Activated CD4-positive, alpha-beta memory T cell treated with anti-CD3 and anti-CD28 coated beads, Interleukin-2, amount 10 ng/mL, durations not matched to agents 7 days and 5 days (primary cell): ENCODE measurements at regions not wholly inside any gene's neighbourhood (a gene's known extent, or its start where the extent isn't known, plus 50 kb on each side); places are given as distances from the start of the nearest gene placed in this dataset.

ENCODE experiments used
- CTCF ChIA-PET: fragments of 350-600 bp; sonication (Branson Sonifier 250); formaldehyde crosslinking; loops from one replicate; lab custom pipeline; 2021; ENCODE audit warnings: antibody characterized with exemption, inconsistent platforms; lab: Charles Lee
- POLR2A ChIA-PET: fragments of 350-600 bp; sonication (Branson Sonifier 250); formaldehyde crosslinking; loops from one replicate; lab custom pipeline; 2021; ENCODE audit warnings: antibody characterized with exemption; lab: Charles Lee
- DNase-seq: peaks from one replicate; pipeline ENCODE4 v3.0.0-alpha.2; 2020
- H3K27ac Mint-ChIP-seq: one replicate; pipeline ENCODE4 v1.8.0; 2021; ENCODE audit warnings: mild to moderate bottlenecking, mixed read lengths
- H3K27me3 Mint-ChIP-seq: one replicate; pipeline ENCODE4 v1.8.0; 2021; ENCODE audit warnings: mixed read lengths
- H3K36me3 Mint-ChIP-seq: one replicate; pipeline ENCODE4 v1.8.0; 2021; ENCODE audit warnings: low read depth, mixed read lengths
- H3K4me1 Mint-ChIP-seq: one replicate; pipeline ENCODE4 v1.8.0; 2021; ENCODE audit warnings: mixed read lengths
- H3K4me3 Mint-ChIP-seq: one replicate; pipeline ENCODE4 v1.8.0; 2021; ENCODE audit warnings: mild to moderate bottlenecking, mixed read lengths
- H3K9me3 Mint-ChIP-seq: one replicate; pipeline ENCODE4 v1.8.0; 2021; ENCODE audit warnings: mixed read lengths

DNA sequence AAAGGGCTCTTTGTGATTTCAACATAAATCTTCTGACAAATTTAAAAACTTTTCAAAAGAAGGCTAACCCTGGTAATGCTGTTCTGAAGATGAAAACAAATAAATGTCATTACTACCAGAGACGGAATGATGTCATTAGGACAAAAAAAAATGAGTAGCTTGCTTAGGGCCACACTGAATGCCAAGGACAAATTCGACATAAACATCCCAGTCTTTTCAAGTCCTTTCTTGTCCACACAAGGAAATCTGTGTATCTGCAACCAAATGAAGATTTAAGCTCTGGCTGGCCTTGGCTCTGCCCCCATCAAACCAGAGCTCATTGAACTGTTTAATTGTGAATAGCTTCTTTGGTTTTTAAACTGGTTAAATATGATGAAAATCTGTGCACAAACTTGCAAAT is 592.7 kb downstream of the TLE1 start:
- POLR2A ChIA-PET, result no interaction called here

DNA sequence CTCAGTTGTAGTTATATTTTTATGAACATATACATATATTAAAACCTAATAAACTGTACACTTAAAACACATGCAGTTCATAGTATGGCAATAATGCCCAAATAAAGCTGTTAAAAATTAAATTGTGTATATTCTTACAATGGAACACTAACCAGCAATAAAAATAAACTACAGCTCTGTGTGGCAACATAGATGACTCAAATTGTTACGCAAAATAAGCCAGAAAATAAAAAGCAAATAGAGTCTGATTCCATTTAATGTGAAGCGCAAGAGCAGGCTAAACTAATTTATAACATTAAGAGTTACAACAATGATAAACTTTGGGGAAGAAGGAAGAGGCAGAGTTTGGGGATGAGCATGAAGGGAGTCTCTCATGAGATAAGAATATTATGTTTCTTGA is 597.3 kb downstream of the TLE1 start:
- DNase-seq, result no peak
- ChIA-PET POLR2A (no interaction called here), CTCF (no interaction called here)
- Mint-ChIP-seq H3K27me3 (no peaks in the 10 kb centered on the region), H3K9me3 (no peaks in the 10 kb centered on the region), H3K4me1 (no peaks in the 10 kb centered on the region), H3K4me3 (no peak overlapping the region), H3K36me3 (no peaks in the 10 kb centered on the region), H3K27ac (no peak overlapping the region)

More for the DNA sequence above, 592.7 kb downstream of the TLE1 start:
- H3K27ac Mint-ChIP-seq, result no peak overlapping the region
- H3K9me3 Mint-ChIP-seq, result peaks cover 8% of the 10 kb centered on the region
- no peaks in the 10 kb centered on the region for H3K36me3 Mint-ChIP-seq
- DNase-seq, result no peak
- CTCF ChIA-PET, result no interaction called here
- H3K4me3 Mint-ChIP-seq, result no peak overlapping the region
- no peaks in the 10 kb centered on the region for H3K4me1 Mint-ChIP-seq
- H3K27me3 Mint-ChIP-seq, result no peaks in the 10 kb centered on the region

DNA sequence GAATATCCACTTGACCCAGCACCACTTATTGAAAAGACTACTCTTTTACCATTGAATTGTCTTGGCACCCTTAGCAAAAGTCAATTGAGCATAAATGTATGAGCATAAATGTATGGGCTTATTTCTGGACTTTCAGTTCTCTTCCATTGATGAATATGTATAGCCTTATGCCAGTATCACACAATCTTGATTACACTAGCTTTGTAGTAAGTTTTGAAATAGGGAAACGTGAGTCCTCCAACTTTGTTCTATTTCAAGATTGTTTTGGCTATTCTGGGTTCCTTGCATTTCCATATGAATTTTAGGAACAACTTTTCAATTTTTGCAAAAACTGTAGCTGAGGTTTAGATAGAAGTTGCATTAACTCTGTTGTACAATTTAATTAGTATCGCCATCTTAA is 601.0 kb downstream of the TLE1 start:
- no peaks in the 10 kb centered on the region for H3K36me3 Mint-ChIP-seq
- ChIA-PET POLR2A (no interaction called here), CTCF (no interaction called here)
- no peak overlapping the region for H3K4me3 Mint-ChIP-seq
- H3K27me3 Mint-ChIP-seq, result no peaks in the 10 kb centered on the region
- H3K9me3 Mint-ChIP-seq, result no peaks in the 10 kb centered on the region
- H3K4me1 Mint-ChIP-seq, result no peaks in the 10 kb centered on the region
- DNase-seq, result no peak
- no peak overlapping the region for H3K27ac Mint-ChIP-seq

DNA sequence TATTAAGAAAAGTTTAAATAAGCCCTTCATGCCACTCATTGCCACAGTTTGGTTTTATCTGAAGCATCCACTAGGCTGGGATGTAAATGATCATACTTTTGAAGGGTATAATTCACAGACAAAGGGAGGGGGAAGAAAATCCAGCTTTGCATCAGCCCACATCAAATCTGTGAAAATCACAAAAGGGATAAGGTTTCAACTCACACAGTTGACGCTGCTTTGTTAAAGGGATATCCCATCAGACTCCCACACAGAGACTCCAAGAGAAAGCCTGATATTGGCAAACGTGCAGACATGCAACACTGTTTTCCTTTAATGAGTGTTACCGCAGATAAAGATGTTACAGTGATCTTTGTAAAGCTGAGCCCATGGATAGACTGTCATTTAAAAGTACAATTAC is 602.9 kb downstream of the TLE1 start:
- no peak overlapping the region for H3K4me3 Mint-ChIP-seq
- H3K4me1 Mint-ChIP-seq, result no peaks in the 10 kb centered on the region
- no peak overlapping the region for H3K27ac Mint-ChIP-seq
- no peak for DNase-seq
- no peaks in the 10 kb centered on the region for H3K27me3 Mint-ChIP-seq
- ChIA-PET CTCF (no interaction called here), POLR2A (no interaction called here)
- no peaks in the 10 kb centered on the region for H3K36me3 Mint-ChIP-seq
- peaks cover 2% of the 10 kb centered on the region for H3K9me3 Mint-ChIP-seq

DNA sequence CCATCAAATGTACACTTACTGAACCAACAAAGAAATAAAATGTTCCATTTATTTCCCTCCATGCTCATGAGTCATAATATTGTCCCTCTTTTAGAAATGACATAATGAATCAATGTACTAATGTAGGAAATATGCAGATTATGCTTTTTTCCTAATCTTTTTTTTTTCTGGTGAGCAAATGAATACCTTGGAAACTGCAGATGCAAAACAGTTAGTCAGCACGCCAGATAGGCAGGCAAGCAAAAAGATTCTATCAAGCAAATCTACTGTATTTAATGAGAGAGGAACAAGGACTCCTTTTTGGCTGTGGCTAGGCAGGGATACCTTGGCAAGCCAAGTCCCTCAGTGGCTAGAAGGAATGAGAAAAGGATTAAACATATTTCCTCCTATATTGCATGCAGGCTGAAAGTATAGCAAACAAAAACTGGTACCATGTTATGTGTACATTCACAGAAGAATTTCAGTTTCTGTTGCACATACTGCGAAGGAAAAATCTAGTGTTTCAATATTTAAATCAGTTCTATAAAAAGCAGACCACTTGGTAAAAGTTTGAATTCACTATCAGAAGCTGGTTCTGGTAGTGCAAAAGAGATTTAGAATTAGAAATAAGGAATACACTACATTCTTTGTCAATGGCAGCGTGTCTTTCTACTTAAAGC is 605.4 kb downstream of the TLE1 start:
- no peak overlapping the region for H3K27ac Mint-ChIP-seq
- no peaks in the 10 kb centered on the region for H3K4me1 Mint-ChIP-seq
- POLR2A ChIA-PET, result no interaction called here
- H3K9me3 Mint-ChIP-seq, result peaks cover 4% of the 10 kb centered on the region
- DNase-seq, result no peak
- CTCF ChIA-PET, result no interaction called here
- no peaks in the 10 kb centered on the region for H3K36me3 Mint-ChIP-seq
- no peaks in the 10 kb centered on the region for H3K27me3 Mint-ChIP-seq
- no peak overlapping the region for H3K4me3 Mint-ChIP-seq

DNA sequence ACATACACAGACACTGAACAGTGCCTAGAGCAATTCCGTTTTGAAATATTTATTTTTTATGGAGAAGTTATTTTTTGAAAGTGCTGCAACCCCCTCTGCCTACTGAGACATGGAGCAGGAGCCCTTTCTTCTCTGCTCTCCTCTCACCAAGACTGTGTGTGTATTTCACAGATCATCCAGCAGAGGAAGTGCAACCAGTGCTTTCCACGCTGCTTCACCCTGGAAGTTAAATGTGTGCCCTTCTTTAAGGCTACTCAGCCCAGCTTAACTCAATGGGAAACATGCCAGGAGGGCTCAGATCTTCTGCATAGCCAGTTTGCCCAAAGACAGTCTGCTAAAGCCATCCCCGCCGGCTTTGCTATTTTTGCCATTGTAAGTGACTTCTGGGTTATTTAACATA is 606.3 kb downstream of the TLE1 start:
- H3K4me3 Mint-ChIP-seq, result no peak overlapping the region
- H3K27ac Mint-ChIP-seq, result no peak overlapping the region
- no peaks in the 10 kb centered on the region for H3K4me1 Mint-ChIP-seq
- no peaks in the 10 kb centered on the region for H3K27me3 Mint-ChIP-seq
- no peak for DNase-seq
- ChIA-PET POLR2A (no interaction called here), CTCF (no interaction called here)
- no peaks in the 10 kb centered on the region for H3K36me3 Mint-ChIP-seq
- H3K9me3 Mint-ChIP-seq, result peaks cover 4% of the 10 kb centered on the region

DNA sequence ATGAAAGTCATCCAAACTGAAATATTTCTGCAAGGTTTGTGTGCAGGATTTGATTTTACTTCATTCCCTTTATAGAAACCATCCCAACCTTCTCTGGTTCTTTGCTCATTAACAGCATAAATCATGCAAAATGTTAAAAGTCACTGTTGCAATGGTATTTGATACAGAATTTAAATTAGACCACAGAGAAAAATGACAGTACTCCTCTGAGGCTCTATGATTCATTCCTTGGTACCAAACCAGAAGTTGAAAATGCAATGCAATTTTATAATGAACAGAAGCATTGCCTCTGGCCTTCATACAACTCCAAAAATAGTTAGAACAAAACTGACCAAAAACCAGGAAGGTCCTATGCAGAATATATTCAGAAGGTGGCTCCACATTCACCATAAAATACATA is 607.1 kb downstream of the TLE1 start:
- CTCF ChIA-PET, result no interaction called here
- Mint-ChIP-seq H3K4me1 (no peaks in the 10 kb centered on the region), H3K27ac (no peak overlapping the region), H3K4me3 (no peak overlapping the region), H3K36me3 (no peaks in the 10 kb centered on the region), H3K9me3 (peaks cover 4% of the 10 kb centered on the region), H3K27me3 (no peaks in the 10 kb centered on the region)
- no peak for DNase-seq
- POLR2A ChIA-PET, result no interaction called here

DNA sequence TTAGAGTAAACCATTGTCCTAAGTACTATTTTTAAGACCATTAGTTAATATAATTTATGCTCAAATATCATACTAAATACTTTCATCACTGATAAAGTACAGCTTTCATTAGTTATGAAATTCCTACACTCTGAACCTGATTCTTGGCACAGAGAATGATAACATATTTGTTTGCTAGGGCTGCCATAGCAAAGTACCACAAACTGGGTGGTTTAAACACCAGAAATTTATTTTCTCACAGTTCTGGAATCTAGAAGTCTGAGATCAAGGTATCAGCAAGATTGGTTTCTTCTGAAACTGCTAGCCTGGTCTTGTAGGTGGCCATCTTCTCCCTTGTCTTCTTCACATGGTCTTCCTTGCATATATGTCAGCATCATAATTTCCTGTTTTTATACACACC is 608.4 kb downstream of the TLE1 start:
- H3K4me3 Mint-ChIP-seq, result no peak overlapping the region
- no peaks in the 10 kb centered on the region for H3K4me1 Mint-ChIP-seq
- H3K9me3 Mint-ChIP-seq, result peaks cover 7% of the 10 kb centered on the region
- no peak overlapping the region for H3K27ac Mint-ChIP-seq
- DNase-seq, result no peak
- H3K27me3 Mint-ChIP-seq, result no peaks in the 10 kb centered on the region
- ChIA-PET CTCF (no interaction called here), POLR2A (no interaction called here)
- H3K36me3 Mint-ChIP-seq, result no peaks in the 10 kb centered on the region

DNA sequence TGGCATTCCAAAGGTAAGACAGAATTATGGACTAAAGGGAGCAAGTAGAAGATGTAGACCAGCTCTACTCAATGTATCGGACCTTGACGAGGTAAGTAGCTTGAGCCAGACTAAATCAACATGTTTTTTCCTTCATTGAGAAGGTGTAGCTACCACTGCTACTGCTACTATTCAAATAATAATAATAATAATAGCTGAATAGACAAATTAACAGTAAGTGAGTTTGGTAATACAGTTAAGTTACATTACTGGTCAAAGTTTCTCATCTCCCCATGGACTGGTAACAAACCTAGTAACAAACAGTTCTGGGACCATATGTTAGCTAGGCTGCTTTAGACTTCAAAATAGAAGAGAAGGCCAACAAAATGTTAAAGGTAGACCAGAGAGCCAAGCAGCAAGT is 609.2 kb downstream of the TLE1 start:
- ChIA-PET POLR2A (no interaction called here), CTCF (no interaction called here)
- H3K4me1 Mint-ChIP-seq, result no peaks in the 10 kb centered on the region
- H3K36me3 Mint-ChIP-seq, result no peaks in the 10 kb centered on the region
- H3K4me3 Mint-ChIP-seq, result no peak overlapping the region
- H3K9me3 Mint-ChIP-seq, result peaks cover 7% of the 10 kb centered on the region
- no peak for DNase-seq
- no peaks in the 10 kb centered on the region for H3K27me3 Mint-ChIP-seq
- no peak overlapping the region for H3K27ac Mint-ChIP-seq

DNA sequence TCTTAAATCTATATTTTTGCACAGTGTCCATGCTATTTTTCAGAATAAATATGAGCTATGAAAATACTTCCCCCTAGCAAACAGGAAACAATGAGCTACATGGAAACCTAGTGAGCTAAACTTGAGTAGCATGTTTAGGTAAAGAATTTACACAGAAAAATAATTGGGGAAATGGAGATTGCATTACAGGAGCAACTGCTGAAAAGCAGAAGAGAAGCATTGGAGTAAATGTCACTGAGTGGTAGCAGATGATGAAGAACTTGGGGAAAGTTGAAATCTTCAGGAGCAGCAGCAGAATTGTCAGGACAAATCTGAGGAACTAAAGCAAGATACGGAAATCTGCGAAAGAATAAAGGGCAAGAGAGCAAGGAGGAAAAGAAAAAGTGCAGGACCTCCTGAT is 610.3 kb downstream of the TLE1 start:
- H3K4me3 Mint-ChIP-seq, result no peak overlapping the region
- H3K36me3 Mint-ChIP-seq, result no peaks in the 10 kb centered on the region
- DNase-seq, result no peak
- H3K27me3 Mint-ChIP-seq, result no peaks in the 10 kb centered on the region
- ChIA-PET CTCF (no interaction called here), POLR2A (no interaction called here)
- peaks cover 7% of the 10 kb centered on the region for H3K9me3 Mint-ChIP-seq
- H3K4me1 Mint-ChIP-seq, result no peaks in the 10 kb centered on the region
- H3K27ac Mint-ChIP-seq, result no peak overlapping the region

DNA sequence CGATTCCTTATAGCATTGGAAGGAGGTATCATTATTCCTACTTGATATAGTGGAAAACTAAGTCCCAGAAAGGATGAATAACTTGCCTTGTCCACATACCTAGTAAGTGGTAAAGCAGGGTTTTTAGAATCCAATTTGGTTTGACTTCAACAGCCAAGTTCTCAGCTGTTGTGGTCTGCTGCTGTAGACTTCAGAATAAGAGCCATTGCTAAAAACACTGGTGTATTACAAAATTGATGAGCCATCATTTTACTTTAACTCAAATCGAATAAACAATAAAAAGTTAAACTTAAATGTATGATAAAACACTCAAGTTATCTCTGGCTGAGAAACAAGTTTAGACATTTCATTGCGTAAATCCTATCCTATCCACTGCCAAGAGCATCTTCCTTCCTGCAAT is 610.8 kb downstream of the TLE1 start:
- H3K4me1 Mint-ChIP-seq, result no peaks in the 10 kb centered on the region
- peaks cover 7% of the 10 kb centered on the region for H3K9me3 Mint-ChIP-seq
- ChIA-PET CTCF (no interaction called here), POLR2A (no interaction called here)
- no peak overlapping the region for H3K27ac Mint-ChIP-seq
- DNase-seq, result no peak
- no peak overlapping the region for H3K4me3 Mint-ChIP-seq
- H3K27me3 Mint-ChIP-seq, result no peaks in the 10 kb centered on the region
- no peaks in the 10 kb centered on the region for H3K36me3 Mint-ChIP-seq

DNA sequence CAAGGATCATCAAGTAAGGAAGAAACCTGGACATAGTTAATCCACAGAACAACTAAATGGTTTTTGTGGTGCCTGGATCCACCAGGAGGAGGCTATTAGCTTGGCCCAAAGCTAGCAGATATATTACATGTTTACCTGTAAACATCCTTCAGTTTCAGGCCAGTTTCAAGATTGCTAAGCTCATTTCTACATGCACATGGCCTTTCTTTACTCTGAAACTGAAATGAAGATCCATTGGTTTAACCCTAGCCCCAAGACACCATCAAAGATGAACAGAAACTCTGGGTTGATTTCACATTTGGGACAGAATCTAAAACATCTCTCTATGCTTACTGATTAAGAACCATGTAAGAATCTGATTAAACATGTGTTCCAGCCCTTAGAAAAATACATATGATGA is 611.8 kb downstream of the TLE1 start:
- DNase-seq, result no peak
- H3K4me1 Mint-ChIP-seq, result no peaks in the 10 kb centered on the region
- no peak overlapping the region for H3K4me3 Mint-ChIP-seq
- H3K36me3 Mint-ChIP-seq, result no peaks in the 10 kb centered on the region
- H3K27ac Mint-ChIP-seq, result no peak overlapping the region
- POLR2A ChIA-PET, result no interaction called here
- CTCF ChIA-PET, result no interaction called here
- no peaks in the 10 kb centered on the region for H3K27me3 Mint-ChIP-seq
- peaks cover 7% of the 10 kb centered on the region for H3K9me3 Mint-ChIP-seq

DNA sequence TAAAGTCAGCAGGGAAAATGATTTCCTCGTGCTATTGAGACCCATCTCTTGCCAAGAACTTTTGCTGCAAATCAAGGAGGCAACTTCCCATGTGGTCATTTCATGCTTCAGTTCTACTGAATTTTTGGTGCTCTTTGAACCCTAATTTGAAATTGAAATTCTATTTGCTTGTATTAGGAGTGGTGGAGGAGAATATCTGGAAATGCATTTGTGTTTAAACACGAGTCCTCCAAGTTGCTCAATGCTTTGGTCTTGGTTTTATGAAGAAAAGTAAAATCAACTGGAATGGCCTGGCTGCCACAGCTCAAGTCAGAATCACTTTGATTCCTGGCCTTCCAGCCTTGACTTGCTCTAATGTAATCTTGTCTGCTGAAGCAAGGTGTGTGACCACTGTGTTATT is 613.2 kb downstream of the TLE1 start:
- no peaks in the 10 kb centered on the region for H3K27me3 Mint-ChIP-seq
- no peaks in the 10 kb centered on the region for H3K36me3 Mint-ChIP-seq
- peaks cover 7% of the 10 kb centered on the region for H3K9me3 Mint-ChIP-seq
- POLR2A ChIA-PET, result no interaction called here
- H3K27ac Mint-ChIP-seq, result no peak overlapping the region
- CTCF ChIA-PET, result no interaction called here
- H3K4me3 Mint-ChIP-seq, result no peak overlapping the region
- H3K4me1 Mint-ChIP-seq, result no peaks in the 10 kb centered on the region
- no peak for DNase-seq

DNA sequence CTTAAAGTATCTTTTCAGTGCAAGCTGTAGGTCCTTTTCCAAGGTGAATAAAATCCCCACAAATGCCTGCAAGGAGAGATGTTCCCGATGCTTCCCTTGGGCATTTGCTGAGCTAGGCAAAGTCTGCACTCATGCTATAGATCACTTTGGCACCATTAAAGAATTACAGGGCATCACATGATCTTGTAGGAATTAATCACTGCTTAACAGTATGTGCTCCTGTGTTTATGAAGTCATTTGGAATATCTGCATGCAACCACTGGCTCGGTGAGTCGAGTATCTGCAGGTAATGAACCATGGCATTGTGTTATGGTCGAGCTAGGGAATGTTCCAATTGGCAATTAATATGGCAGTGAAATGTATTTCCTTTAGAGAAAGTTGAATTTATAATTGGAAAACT is 615.1 kb downstream of the TLE1 start:
- no peak for DNase-seq
- H3K9me3 Mint-ChIP-seq, result peaks cover 7% of the 10 kb centered on the region
- H3K4me1 Mint-ChIP-seq, result no peaks in the 10 kb centered on the region
- H3K27ac Mint-ChIP-seq, result no peak overlapping the region
- no peaks in the 10 kb centered on the region for H3K36me3 Mint-ChIP-seq
- no peak overlapping the region for H3K4me3 Mint-ChIP-seq
- no peaks in the 10 kb centered on the region for H3K27me3 Mint-ChIP-seq
- ChIA-PET POLR2A (no interaction called here), CTCF (no interaction called here)
